Globus pallidus (tissue), 1 donor: ENCODE measurements at regions not wholly inside any gene's neighbourhood (a gene's known extent, or its start where the extent isn't known, plus 50 kb on each side); places are given as distances from the start of the nearest gene placed in this dataset.

Source experiments
- DNase-seq: peaks from one replicate; pipeline ENCODE4 v3.0.0-alpha.2; 2015; ENCODE audit warnings: low spot score

- no peak for DNase-seq
Measured at GRCh38 chr3:44092497-44092896, 149.2 kb upstream of the TOPAZ1 start.

DNA sequence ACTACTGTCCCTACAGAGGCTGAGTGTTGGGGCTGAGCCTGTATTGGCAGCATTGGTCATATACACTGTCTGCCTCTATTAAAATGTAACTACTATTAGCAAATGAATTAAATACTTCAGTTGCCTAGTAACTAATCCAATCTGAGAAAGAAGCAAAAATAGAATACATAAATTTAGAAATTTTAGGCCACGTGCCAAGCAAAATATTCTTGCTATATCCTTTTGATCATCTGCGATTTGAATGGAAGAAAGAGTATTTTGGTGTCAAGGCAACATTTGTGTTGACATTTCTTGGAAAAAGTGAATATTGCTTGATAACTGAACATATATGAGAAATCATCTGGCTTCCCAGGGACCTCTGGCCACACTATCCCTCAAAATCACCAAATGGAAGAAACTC lies 148.2 kb upstream of the TOPAZ1 start:
- DNase-seq = no peak

GRCh38 chr3:44098656-44099415 lies 142.8 kb upstream of the TOPAZ1 start:
- DNase-seq = peak; percentile 42

DNA sequence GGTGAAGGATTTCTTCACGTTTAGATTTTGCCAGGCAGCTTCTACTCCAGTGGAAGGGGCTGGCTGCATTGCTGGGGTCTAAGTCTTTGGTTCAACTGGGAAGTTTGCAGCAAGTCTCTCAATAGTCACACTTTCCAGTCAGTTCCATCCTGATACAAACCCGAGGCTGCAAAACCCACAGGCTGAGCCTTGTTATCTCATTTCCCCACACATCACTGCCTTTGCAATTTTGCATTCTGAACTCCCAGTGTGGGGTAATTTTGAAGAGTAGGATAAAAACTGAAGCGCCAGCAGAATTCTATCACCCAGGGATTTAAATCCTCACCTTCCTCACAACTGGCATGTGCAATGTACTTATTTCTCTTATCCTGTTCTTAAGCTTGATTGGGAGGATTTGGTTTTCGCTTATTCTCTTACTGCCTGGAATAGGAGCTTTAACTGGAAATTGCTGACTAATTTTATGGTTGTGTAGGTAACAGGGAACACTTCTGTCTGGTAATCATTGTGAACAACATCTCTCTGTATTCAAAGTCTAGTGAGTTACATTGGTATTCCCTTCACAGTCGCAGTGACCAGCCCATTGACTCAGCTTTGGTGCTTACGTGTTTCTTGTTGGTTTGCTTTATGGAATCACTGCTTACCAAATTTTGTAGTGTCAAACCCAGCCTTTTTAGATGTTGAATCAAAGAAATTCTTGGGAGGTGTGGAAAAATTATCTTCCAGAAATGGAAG lies 142.0 kb upstream of the TOPAZ1 start:
- DNase-seq = peak; percentile 26

GRCh38 chr3:44100298-44100695 lies 141.4 kb upstream of the TOPAZ1 start:
- DNase-seq = no peak

GRCh38 chr3:44104043-44104442 lies 137.6 kb upstream of the TOPAZ1 start:
- DNase-seq = no peak

GRCh38 chr3:44104668-44105321 lies 136.9 kb upstream of the TOPAZ1 start:
- DNase-seq = no peak

DNA sequence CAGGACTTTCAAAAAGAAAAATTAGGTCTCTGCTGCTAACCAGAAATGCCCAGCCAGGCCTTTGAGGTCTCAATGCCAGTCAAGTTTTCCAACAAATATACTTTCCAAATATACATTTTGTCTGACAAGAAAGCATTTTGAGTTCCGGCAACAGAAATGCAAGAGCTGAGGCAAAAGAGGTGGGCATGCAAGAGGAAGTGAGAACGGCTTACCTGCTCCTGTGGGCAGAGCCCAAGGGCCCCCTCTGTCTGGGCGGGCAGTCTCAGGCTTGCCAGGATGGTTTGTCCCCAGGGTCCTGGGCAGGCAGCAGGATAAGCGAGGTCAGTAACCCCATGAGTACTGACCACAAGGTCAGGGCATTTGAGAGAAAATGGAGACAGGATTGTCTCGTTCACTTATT lies 136.1 kb upstream of the TOPAZ1 start:
- DNase-seq = no peak

- DNase-seq = peak; percentile 81
Measured at GRCh38 chr3:44106756-44107155, 134.9 kb upstream of the TOPAZ1 start.

DNA sequence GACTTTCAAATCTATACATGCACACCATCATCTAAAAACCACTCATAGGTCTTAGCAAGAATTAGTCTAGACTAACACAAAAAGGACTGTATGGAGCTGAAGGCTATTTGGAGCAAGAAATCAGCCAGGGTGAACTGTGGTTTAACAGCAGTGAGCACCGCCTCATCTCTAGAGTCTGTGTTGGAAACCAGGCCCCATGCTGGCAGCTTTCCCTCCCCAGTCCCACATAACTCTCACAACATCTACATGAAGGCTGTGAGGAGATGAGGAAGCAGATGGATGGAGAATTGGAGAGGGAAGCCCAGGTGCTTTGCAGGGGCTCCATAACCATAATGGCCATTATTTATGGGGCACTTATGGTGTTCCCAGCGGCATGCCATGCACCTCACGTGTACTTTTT lies 133.2 kb upstream of the TOPAZ1 start:
- DNase-seq = no peak

GRCh38 chr3:44109771-44110361 lies 131.8 kb upstream of the TOPAZ1 start:
- no peak for DNase-seq

GRCh38 chr3:44110648-44111047 lies 131.0 kb upstream of the TOPAZ1 start:
- DNase-seq = no peak

DNA sequence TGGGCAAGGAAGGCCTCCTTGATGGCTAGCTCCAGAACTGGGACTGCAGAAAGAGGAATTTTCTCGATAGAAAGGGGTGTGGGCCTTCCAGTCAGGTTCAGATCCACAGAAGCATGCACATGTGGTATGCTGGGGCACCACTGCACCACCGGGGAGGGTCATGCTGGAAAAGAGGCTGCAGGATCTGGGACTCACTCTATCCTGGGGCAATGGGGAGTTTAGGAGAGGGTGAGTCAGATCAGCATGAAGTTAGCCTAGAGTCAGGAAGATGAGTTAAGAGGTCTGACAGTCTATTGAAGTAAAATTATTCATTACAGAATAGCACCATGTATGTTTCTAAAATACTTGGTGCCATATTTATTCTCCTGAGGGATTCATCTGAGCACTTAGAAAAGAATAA lies 130.2 kb upstream of the TOPAZ1 start:
- DNase-seq = no peak

DNA sequence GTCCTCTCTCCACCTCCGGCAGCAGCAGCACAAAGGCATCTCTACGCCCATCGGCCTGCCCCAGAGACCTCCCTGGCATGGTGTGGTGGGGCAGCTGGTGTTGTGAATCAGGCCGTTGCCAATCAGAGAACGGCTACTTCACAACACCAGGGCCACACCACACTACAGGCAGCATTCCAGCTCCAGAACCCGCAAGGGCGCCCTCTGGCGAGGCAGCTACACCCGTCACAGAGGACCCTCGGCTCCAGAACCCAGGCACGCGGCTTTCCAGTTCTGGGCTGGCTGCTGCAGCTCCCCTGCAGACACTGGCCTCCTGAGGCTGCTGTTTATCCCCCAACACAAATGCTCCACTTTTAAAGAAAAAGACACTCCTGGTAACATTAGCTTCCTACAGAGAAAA lies 127.5 kb upstream of the TOPAZ1 start:
- DNase-seq = peak; percentile 42

- no peak for DNase-seq
Measured at GRCh38 chr3:44117239-44117638, 124.4 kb upstream of the TOPAZ1 start.

DNA sequence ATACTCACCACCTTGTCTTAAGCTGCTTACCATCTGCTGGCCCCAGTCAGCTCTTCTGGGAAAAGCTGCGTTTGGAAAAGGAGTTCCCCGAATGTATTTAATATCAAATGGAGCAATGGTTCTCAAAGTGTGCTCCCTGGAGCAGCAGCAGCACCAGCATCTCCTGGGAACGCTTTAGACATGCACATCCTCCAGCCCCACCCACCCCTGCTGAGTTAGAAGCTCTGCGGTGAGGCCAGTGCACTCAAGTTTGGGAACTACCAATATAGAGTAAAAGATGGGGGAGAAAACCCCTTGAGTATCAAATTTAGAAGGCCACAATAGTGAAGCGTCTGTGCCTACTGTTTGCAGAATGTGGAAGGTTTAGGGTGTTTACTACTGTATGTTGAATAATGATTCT lies 124.0 kb upstream of the TOPAZ1 start:
- DNase-seq = no peak

GRCh38 chr3:44120721-44121582 lies 120.7 kb upstream of the TOPAZ1 start:
- DNase-seq = peak; percentile 28

DNA sequence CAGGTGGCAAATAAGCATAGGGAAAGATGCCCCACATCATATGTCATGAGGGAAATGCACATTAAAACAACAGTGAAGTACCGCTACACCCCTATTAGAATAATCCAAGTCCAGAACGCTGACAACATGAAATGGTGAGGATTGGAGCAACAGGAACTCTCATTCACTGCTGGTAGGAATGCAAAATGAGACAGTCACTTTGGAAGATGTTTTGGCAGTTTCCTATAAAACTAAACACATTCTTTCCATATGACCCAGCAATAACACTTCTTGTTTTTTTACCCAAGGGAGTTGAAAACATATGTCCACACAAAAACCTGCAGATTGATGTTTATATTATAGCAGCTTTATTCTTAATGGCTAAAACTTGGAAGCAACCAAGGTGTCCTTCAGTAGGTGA lies 116.4 kb upstream of the TOPAZ1 start:
- DNase-seq = no peak

DNA sequence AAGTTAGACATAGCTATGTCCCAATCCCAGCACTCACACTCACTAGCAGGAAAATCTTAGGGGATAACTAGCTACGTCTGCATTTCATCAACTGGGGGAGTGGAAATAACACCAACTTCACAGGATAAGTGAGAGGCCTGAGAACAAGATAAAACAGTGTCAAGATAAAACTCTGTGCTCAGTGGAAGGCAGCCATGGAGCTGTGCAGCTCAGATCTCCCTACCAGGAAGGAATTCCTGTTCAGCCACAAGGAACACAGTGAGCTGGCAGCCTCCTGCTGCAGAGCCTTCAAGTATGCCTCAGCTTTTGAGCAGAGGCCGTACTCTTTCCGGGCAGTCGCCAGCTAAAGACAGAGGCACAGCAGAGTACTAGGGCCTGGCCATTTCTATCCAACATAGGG lies 115.8 kb upstream of the TOPAZ1 start:
- DNase-seq = no peak

GRCh38 chr3:44128057-44128775 lies 113.5 kb upstream of the TOPAZ1 start:
- DNase-seq = no peak

DNA sequence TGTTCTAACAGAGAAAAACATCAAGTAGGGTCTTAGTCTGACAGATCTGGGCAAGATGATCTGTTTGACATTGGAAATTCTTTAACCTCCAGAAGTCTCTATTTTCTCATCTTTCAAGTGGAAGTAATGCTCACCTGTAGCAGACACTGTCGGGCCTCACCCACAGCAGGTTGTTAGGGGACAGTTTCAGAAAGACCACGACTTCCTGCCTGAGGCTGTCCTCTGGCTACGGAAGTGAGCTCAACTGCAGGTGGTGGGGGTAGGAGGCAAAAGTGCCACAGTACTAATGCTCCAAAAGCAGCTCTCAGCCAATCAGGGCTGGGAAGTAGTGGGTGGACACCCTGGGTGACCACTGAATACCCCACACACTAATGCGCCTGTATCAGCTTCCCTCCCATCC lies 111.4 kb upstream of the TOPAZ1 start:
- DNase-seq = no peak
